MCF 10A (cell line): ENCODE measurements at regions not wholly inside any gene's neighbourhood (a gene's known extent, or its start where the extent isn't known, plus 50 kb on each side); places are given as distances from the start of the nearest gene placed in this dataset.

Experiments
- BruUV-seq: library from RNA; stranded (reverse); fragments of 400-500 nt; replicated peaks from 2 replicates; lab custom pipeline; 2021; lab: Mats Ljungman, UMichigan
- CTCF ChIA-PET: fragments of 300-600 bp; sonication (Branson Sonifier 250); formaldehyde crosslinking; extraction: SDS; loops from one replicate; lab custom pipeline; 2021; ENCODE audit warnings: antibody characterized with exemption, inconsistent platforms; lab: Yijun Ruan, JAX
- POLR2A ChIA-PET: fragments of 300-600, 350-650 bp; sonication (Branson Sonifier 250); formaldehyde crosslinking; extraction: SDS; loops from one replicate; lab custom pipeline; 2020; ENCODE audit warnings: antibody characterized with exemption, inconsistent platforms; lab: Yijun Ruan, JAX
- DNase-seq: peaks from one replicate; pipeline ENCODE4 v3.0.0-alpha.2; 2018; ENCODE audit not compliant: unreplicated experiment
- H3K27ac Mint-ChIP-seq: one replicate; pipeline ENCODE4 v1.8.0; 2022; ENCODE audit warnings: mild to moderate bottlenecking, low read depth, mixed read lengths; ENCODE audit not compliant: unreplicated experiment
- H3K27me3 Mint-ChIP-seq: one replicate; pipeline ENCODE4 v1.8.0; 2022; ENCODE audit warnings: mixed read lengths; ENCODE audit not compliant: insufficient read depth, unreplicated experiment
- H3K36me3 Mint-ChIP-seq: one replicate; pipeline ENCODE4 v1.8.0; 2022; ENCODE audit warnings: mild to moderate bottlenecking, moderate library complexity, mixed read lengths; ENCODE audit not compliant: insufficient read depth, unreplicated experiment
- H3K4me1 Mint-ChIP-seq: one replicate; pipeline ENCODE4 v1.8.0; 2022; ENCODE audit warnings: mixed read lengths; ENCODE audit not compliant: insufficient read depth, unreplicated experiment
- H3K4me3 Mint-ChIP-seq: one replicate; pipeline ENCODE4 v1.8.0; 2022; ENCODE audit warnings: mild to moderate bottlenecking, moderate library complexity, mixed read lengths; ENCODE audit not compliant: unreplicated experiment
- H3K9me3 Mint-ChIP-seq: one replicate; pipeline ENCODE4 v1.8.0; 2022; ENCODE audit warnings: mixed read lengths; ENCODE audit not compliant: unreplicated experiment
- intact Hi-C: fragments of 100-400 bp; cut with micrococcal nuclease; formaldehyde crosslinking; loops from 2 replicates; pipeline ENCODE4 v1.14.1; 2022
- TF ChIP-seq, protein P1 (sequence below): fragments of 200-600 bp; IDR thresholded peaks from one replicate; pipeline ENCODE4 v1.8.0; 2022; ENCODE audit warnings: antibody characterized with exemption, mild to moderate bottlenecking; ENCODE audit not compliant: unreplicated experiment

DNA sequence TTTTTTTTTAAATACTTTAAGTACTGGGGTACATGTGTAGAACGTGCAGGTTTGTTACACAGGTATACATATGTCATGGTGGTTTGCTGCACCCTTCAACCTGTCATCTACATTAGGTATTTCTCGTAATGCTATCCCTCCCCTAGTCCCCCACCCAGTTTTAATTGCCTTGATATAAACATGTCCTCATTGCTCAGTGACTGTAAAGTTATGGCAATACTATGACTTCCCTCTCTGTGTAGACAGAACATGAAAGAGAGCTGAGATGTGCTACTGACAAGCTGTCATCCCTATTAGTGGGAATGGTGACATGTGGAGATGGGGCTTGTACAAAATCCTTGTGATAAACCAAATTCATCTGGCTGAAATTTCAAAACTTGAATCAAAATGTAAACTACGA lies 449.7 kb upstream of the TRIB2 start:
- H3K9me3 Mint-ChIP-seq, result no peaks in the 10 kb centered on the region
- H3K4me3 Mint-ChIP-seq, result no peak overlapping the region
- no peak for DNase-seq
- H3K27ac Mint-ChIP-seq, result no peak overlapping the region
- CTCF ChIA-PET, result no interaction called here
- no peaks in the 10 kb centered on the region for H3K36me3 Mint-ChIP-seq
- intact Hi-C loops, result no loop called here
- H3K4me1 Mint-ChIP-seq, result peaks cover 11% of the 10 kb centered on the region
- POLR2A ChIA-PET, result no interaction called here
- TF ChIP-seq, protein P1, sequence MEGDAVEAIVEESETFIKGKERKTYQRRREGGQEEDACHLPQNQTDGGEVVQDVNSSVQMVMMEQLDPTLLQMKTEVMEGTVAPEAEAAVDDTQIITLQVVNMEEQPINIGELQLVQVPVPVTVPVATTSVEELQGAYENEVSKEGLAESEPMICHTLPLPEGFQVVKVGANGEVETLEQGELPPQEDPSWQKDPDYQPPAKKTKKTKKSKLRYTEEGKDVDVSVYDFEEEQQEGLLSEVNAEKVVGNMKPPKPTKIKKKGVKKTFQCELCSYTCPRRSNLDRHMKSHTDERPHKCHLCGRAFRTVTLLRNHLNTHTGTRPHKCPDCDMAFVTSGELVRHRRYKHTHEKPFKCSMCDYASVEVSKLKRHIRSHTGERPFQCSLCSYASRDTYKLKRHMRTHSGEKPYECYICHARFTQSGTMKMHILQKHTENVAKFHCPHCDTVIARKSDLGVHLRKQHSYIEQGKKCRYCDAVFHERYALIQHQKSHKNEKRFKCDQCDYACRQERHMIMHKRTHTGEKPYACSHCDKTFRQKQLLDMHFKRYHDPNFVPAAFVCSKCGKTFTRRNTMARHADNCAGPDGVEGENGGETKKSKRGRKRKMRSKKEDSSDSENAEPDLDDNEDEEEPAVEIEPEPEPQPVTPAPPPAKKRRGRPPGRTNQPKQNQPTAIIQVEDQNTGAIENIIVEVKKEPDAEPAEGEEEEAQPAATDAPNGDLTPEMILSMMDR, result no peak
- no peaks in the 10 kb centered on the region for H3K27me3 Mint-ChIP-seq
- BruUV-seq, result no TSS peak

DNA sequence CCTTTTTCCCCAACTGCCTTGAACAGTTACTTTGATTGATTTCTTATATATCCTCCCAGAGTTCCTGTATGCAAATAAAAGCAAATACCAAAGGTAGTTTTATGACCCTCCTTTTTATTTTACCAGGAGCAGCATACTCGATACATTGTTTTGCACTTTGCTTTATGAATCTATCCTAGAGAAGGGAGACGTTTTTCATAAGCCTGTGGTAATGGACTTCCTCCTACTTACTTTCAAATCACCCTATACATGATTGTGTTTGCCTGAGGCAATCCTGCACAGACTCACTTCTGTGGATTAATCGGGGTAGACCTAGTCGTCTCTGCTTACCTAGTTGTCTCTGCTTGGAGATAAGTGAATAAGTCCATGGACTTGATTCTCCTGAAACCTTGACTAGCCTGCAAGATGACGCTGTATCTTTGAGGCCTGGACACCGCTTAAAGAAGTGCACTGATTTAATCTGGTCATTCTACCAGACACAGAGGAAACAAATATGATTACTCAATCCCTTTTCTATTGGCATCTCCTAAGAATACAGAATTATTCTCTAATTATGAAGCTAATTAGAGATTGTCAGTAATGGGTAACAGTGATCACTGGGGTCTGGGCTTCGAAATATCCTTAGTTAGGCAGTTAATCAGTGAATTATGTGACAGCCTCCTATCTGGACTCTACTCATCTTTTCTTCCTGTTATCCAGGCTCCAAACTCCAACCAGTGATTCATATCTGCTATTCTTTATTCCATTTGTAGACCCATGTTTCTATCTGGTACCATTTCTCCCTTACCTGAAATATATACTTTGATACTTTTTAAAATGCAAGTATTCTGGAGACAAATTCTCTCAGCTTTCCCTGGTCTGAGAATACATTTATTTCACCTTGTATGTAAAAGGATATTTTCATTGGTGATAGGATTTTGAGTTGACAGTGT lies 447.4 kb upstream of the TRIB2 start:
- H3K27me3 Mint-ChIP-seq, result no peaks in the 10 kb centered on the region
- intact Hi-C loops, result no loop called here
- BruUV-seq, result no TSS peak
- H3K9me3 Mint-ChIP-seq, result no peaks in the 10 kb centered on the region
- no peaks in the 10 kb centered on the region for H3K4me1 Mint-ChIP-seq
- no peak overlapping the region for H3K4me3 Mint-ChIP-seq
- no peak for DNase-seq
- POLR2A ChIA-PET, result interaction anchor here (0.7 kb wide), 2 partner anchors 10 to 79 kb away, joined by 3 read pairs; no protein-coding TSS in a partner anchor
- no peaks in the 10 kb centered on the region for H3K36me3 Mint-ChIP-seq
- CTCF ChIA-PET, result interaction anchor here (0.7 kb wide), 1 partner anchor 168 kb away, joined by 4 read pairs; no protein-coding TSS in a partner anchor
- TF ChIP-seq, protein P1, result no peak
- H3K27ac Mint-ChIP-seq, result no peak overlapping the region

DNA sequence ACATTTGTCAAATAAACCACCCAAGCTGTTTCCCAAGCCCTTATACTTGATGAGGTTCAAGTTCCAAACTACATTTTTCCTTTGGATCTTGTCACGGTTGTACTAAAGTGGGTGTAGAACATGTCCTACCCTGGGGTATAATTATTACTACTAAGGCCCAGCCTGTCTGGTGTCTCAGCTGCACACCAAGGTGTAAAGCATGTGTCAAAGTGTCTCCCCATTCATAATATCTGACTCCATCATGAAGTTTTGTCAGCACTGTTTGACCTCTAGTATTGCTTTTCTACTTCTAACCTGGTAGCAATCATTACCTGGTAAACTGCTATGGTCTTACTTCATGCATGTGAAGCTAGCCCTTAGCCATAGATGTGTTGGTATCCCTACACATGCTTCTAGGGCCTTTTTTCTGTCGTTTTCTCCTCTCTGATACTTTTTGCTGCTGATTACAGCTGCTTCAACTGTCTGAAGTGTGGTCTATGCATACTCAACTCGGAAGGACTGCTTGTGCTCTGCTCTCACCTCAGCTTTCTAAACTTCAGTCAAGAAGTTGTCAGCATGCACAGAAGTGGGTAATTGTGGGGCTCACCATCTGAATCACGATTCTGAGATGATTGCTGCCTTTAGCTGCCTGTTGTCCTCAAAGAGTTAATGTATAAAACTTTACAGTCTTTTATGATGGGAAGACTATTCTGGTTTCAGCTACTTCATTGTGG lies 445.7 kb upstream of the TRIB2 start:
- Mint-ChIP-seq H3K4me1 (no peaks in the 10 kb centered on the region), H3K36me3 (no peaks in the 10 kb centered on the region), H3K4me3 (no peak overlapping the region), H3K27me3 (no peaks in the 10 kb centered on the region), H3K27ac (no peak overlapping the region), H3K9me3 (no peaks in the 10 kb centered on the region)
- intact Hi-C loops, result no loop called here
- BruUV-seq, result no TSS peak
- ChIA-PET POLR2A (interaction anchor here (0.8 kb wide), 2 partner anchors 10 to 48 kb away, joined by 3 read pairs; no protein-coding TSS in a partner anchor), CTCF (interaction anchor here (0.7 kb wide), 1 partner anchor 121 kb away, joined by 4 read pairs; no protein-coding TSS in a partner anchor)
- TF ChIP-seq, protein P1, result no peak
- DNase-seq, result no peak

DNA sequence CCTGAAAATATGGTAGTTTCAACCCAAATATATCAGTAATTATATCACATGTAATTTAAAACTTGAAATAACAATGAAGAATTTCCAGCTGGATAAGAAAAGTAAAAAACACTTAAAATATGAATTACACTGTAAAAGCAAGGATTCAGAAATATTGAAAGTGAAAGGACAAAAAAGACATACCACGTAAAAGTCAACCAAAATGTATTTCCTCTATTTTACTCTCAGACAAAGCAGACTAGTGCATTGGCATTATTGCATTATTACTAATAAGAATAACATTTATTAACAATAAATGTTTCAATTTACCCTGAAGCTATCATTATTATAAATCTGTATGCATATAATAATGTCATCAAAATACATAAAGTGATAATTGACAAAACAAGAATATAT lies 445.1 kb upstream of the TRIB2 start:
- intact Hi-C loops, result no loop called here
- Mint-ChIP-seq H3K27me3 (no peaks in the 10 kb centered on the region), H3K36me3 (no peaks in the 10 kb centered on the region), H3K4me1 (no peaks in the 10 kb centered on the region), H3K4me3 (no peak overlapping the region), H3K27ac (no peak overlapping the region), H3K9me3 (no peaks in the 10 kb centered on the region)
- DNase-seq, result no peak
- POLR2A ChIA-PET, result interaction anchor here (0.8 to 1.0 kb wide), 3 partner anchors 9 to 47 kb away, joined by 3 read pairs; no protein-coding TSS in a partner anchor
- BruUV-seq, result no TSS peak
- CTCF ChIA-PET, result interaction anchor here (0.6 to 0.7 kb wide), 2 partner anchors 121 to 180 kb away, joined by 3 to 4 read pairs; no protein-coding TSS in a partner anchor
- TF ChIP-seq, protein P1, result no peak
